ENCODE measurements at regions not wholly inside any gene's neighbourhood (a gene's known extent, or its start where the extent isn't known, plus 50 kb on each side); places are given as distances from the start of the nearest gene placed in this dataset.

DNA sequence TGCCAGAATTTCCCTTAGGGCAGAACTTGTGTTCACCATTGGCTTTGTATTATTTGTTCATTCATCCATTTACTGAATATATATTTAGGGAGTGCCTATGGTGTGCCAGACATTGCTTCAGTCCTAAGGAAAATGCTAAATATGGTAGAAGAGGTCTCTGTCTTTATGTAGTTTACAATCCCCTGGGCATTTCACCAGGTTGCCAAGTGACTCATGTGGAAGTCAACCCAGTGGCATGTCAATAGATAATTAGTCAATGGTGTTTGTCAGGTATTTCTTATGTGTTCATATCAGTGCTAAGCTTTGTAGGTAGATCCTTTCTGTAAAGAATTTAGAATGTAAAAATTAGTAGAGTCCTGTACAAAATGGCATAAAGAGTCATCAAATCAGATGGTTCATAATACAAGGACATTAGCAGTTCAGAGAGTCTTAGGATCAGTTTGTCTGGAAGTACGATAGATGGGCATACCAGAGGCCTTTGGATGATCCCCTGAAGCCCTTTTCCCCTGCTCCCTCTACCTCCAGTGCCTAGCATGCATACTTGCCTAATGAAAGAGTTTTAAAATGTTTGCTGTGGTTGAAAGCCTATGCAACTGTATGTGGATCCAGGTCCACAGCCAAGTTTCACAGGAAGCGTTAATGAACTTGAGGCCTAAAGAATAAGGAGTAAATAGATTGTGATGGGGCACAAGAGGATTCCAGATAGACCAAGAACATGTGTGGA lies 58.5 kb upstream of the SESN3 start:
- peaks cover 0 to 9% of the 10 kb centered on the region in 2 experiments; a peak in 2 of 5 replicates for H3K9me3 Mint-ChIP-seq
- H3T11ph ChIP-seq (ENCODE audit: low read length): no peak overlapping the region
- no peaks in the 10 kb centered on the region for H3K79me2 ChIP-seq (ENCODE audit: insufficient read depth, low read length)
- no peak overlapping the region for H4K8ac ChIP-seq (replicated peaks; ENCODE audit: insufficient read length, low read depth, low read length)
- H3K23me2 ChIP-seq (ENCODE audit: insufficient read length, low read depth, low read length, poor library complexity, severe bottlenecking): no peaks in the 10 kb centered on the region
- no peak overlapping the region for H3K4ac ChIP-seq (ENCODE audit: low read depth, low read length)
- no peak for DNase-seq
- H3K79me1 ChIP-seq (ENCODE audit: insufficient read depth, low read depth, low read length, poor library complexity, severe bottlenecking): no peaks in the 10 kb centered on the region
- no peaks in the 10 kb centered on the region for H3K9me3 ChIP-seq (ENCODE audit: control insufficient read depth, low read depth, low read length)
- H2BK20ac ChIP-seq (ENCODE audit: low read depth, low read length, poor library complexity, severe bottlenecking): no peak overlapping the region
- H2AK5ac ChIP-seq (ENCODE audit: insufficient read length, low read length): no peak overlapping the region
- no peak overlapping the region for H4K91ac ChIP-seq (ENCODE audit: insufficient read length, low read depth, low read length)
- H4K20me1 ChIP-seq (ENCODE audit: control insufficient read depth, insufficient read depth, insufficient read length): no peaks in the 10 kb centered on the region
- H3K27ac ChIP-seq (ENCODE audit: insufficient read length, low read depth, low read length): no peak overlapping the region
- no peak overlapping the region for H3K14ac ChIP-seq (ENCODE audit: insufficient read depth, low read length)
- no peak overlapping the region for H2BK120ac ChIP-seq (ENCODE audit: low read depth, low read length, poor library complexity, severe bottlenecking)
- H3K9ac ChIP-seq (ENCODE audit: extremely low read depth, insufficient read length, low read length): no peak overlapping the region
- H2AFZ ChIP-seq (ENCODE audit: low read length): no peak overlapping the region
- H3K18ac ChIP-seq (ENCODE audit: insufficient read length, low read depth, low read length): no peak overlapping the region
- no peak overlapping the region for H2BK12ac ChIP-seq (ENCODE audit: insufficient read length, low read depth, low read length)
- no peak overlapping the region for H4K5ac ChIP-seq (ENCODE audit: insufficient read length, low read depth, low read length)
- TF ChIP-seq CTCF (conservative IDR thresholded peaks at IDR 0.05): no peak
- peak overlapping the region; percentile 17 for H3K56ac ChIP-seq (ENCODE audit: insufficient read length, low read depth, low read length)
- H3K4me1 ChIP-seq (ENCODE audit: insufficient read depth, low read length): peaks cover 3% of the 10 kb centered on the region; the same call in 1 of the 2 replicates
- H3K27me3 Mint-ChIP-seq (ENCODE audit: low read depth): no peaks in the 10 kb centered on the region
- no peak overlapping the region for H3K4me3 Mint-ChIP-seq
- WGBS (ENCODE audit: extremely low coverage, insufficient read length, low lambda C conversion rate): no CpG with 5 or more reads among the region's 2 CpGs
- no peak overlapping the region for H2BK15ac ChIP-seq (ENCODE audit: low read depth, low read length)
- H3K4me1 Mint-ChIP-seq: peaks cover 29 to 32% of the 10 kb centered on the region in 2 experiments
- H3K4me2 ChIP-seq (ENCODE audit: insufficient read depth, insufficient read length, low read length): no peak overlapping the region
- H2BK5ac ChIP-seq (ENCODE audit: insufficient read length, low read length): no peak overlapping the region
- H3K27me3 ChIP-seq (ENCODE audit: insufficient read depth, low read length): no peaks in the 10 kb centered on the region
- H3K27ac Mint-ChIP-seq: no peak overlapping the region
- no peak overlapping the region for H3K23ac ChIP-seq (ENCODE audit: insufficient read length, low read depth, low read length)
- H3K36me3 Mint-ChIP-seq (ENCODE audit: insufficient read depth in 1 of 3, low read depth in 3 of 3): peaks cover 2 to 17% (median 2%) of the 10 kb centered on the region in 3 experiments; a peak in 3 of 7 replicates
